Ovary (tissue), 7 donors: ENCODE measurements at regions not wholly inside any gene's neighbourhood (a gene's known extent, or its start where the extent isn't known, plus 50 kb on each side); places are given as distances from the start of the nearest gene placed in this dataset.

ENCODE experiments used
- DNase-seq, 5 donors: peaks; one replicate each; pipeline ENCODE4 v3.0.0-alpha.2; 2019 to 2020
- H3K27ac ChIP-seq, 2 donors: fragments of 200-600 bp; one replicate each; pipeline versions ENCODE4 v1.5.1 to v1.8.0; 2019 to 2022
- H3K27me3 ChIP-seq: fragments of 200-600 bp; one replicate; pipeline ENCODE4 v1.8.0; 2022
- H3K36me3 ChIP-seq: fragments of 200-600 bp; sonication (generic); one replicate; pipeline ENCODE4 v1.5.1; 2019
- H3K4me1 ChIP-seq: one replicate; pipeline ENCODE4 v1.8.1; 2013; ENCODE audit warnings: mild to moderate bottlenecking, moderate library complexity; ENCODE audit not compliant: insufficient read depth
- H3K4me3 ChIP-seq: fragments of 200-600 bp; sonication (generic); one replicate; pipeline ENCODE4 v1.5.1; 2017
- H3K9me3 ChIP-seq, 2 donors: fragments of 200-600 bp in 1 of 2; sonication (generic) in 1 of 2; one replicate each; pipeline versions ENCODE4 v1.5.1 to v1.8.1; 2013 to 2019; ENCODE audit warnings: mild to moderate bottlenecking in 1 of 2, moderate library complexity in 1 of 2
- EP300 ChIP-seq: sonication (generic); formaldehyde crosslinking; IDR thresholded peaks from one replicate; pipeline ENCODE4 v1.6.1; 2017; ENCODE audit warnings: antibody characterized with exemption
- POLR2A ChIP-seq: fragments of 450-650 bp; IDR thresholded peaks from one replicate; pipeline ENCODE4 v1.6.1; 2017; ENCODE audit warnings: antibody characterized with exemption, mild to moderate bottlenecking, moderate library complexity
- WGBS, 3 donors: extraction: QIAGEN DNeasy Blood & Tissue Kit in 1 of 3; methylation state at CpG; one replicate each; pipeline versions ENCODE4 v1.1.5 to v1.1.7; 2013 to 2017; 5-methylcytosine and 5-hydroxymethylcytosine counted together
- intact Hi-C, 4 donors: fragments of 100-400 bp; cut with DNase I; formaldehyde crosslinking; loops; one replicate each; pipeline versions ENCODE4 v1.11.0 to v1.15.1; 2022 to 2023
- TF ChIP-seq, protein P1 (sequence below), 3 donors: fragments of 450-650 bp in 2 of 3; fragments of 200-600 bp in 1 of 3; IDR thresholded peaks; one replicate each; pipeline versions ENCODE4 v1.5.1 to v1.8.0; 2016 to 2022; ENCODE audit warnings: antibody characterized with exemption in 3 of 3, mild to moderate bottlenecking in 1 of 3
- donor health status: DM: no; HTN: no; CAD: no; lungs with moderate emphysema.
- donor health status: DM: no; HTN: no; CAD: no.
- donor health status: Bipolar disorder and iron deficiency.
- donor health status: DM: no; HTN: no; CAD: no.
- donor health status: DM: yes; HTN: yes; CAD: no.

DNA sequence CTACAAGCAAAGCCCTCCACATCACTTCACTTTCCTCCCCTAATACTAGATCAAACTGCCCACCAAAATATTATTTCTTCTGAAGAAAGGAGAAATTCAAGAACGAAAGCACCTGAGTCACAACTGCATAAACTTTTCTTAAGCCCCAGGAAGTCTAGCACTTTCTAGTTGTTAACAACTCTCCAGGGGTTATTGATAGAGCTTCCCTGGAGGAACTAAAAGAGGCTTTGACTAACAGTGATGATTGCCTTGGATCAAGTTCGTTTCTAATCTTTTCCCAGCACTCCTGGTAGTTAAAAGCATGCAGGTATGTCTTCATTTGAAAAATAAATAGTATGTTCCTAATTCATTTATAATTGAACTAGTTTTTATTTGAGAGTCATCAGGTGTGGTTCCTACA is 917.0 kb downstream of the TUSC7 start:
- H3K9me3 ChIP-seq, result no peaks in the 10 kb centered on the region
- no peaks in the 10 kb centered on the region for H3K36me3 ChIP-seq
- DNase-seq, result no peak
- H3K27me3 ChIP-seq, result no peaks in the 10 kb centered on the region
- no peak overlapping the region for H3K27ac ChIP-seq
- no peak overlapping the region for H3K4me3 ChIP-seq
- intact Hi-C loops, result no loop called here
- H3K4me1 ChIP-seq, result peaks cover 2% of the 10 kb centered on the region
- TF ChIP-seq, protein P1, sequence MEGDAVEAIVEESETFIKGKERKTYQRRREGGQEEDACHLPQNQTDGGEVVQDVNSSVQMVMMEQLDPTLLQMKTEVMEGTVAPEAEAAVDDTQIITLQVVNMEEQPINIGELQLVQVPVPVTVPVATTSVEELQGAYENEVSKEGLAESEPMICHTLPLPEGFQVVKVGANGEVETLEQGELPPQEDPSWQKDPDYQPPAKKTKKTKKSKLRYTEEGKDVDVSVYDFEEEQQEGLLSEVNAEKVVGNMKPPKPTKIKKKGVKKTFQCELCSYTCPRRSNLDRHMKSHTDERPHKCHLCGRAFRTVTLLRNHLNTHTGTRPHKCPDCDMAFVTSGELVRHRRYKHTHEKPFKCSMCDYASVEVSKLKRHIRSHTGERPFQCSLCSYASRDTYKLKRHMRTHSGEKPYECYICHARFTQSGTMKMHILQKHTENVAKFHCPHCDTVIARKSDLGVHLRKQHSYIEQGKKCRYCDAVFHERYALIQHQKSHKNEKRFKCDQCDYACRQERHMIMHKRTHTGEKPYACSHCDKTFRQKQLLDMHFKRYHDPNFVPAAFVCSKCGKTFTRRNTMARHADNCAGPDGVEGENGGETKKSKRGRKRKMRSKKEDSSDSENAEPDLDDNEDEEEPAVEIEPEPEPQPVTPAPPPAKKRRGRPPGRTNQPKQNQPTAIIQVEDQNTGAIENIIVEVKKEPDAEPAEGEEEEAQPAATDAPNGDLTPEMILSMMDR (IDR thresholded peaks at IDR 0.05), result no peak
- no peak for TF ChIP-seq EP300
- no peak for TF ChIP-seq POLR2A
- WGBS, 3 donors, result 76 to 80% (median 78%) methylated on average over 2 of the region's 2 CpGs

DNA sequence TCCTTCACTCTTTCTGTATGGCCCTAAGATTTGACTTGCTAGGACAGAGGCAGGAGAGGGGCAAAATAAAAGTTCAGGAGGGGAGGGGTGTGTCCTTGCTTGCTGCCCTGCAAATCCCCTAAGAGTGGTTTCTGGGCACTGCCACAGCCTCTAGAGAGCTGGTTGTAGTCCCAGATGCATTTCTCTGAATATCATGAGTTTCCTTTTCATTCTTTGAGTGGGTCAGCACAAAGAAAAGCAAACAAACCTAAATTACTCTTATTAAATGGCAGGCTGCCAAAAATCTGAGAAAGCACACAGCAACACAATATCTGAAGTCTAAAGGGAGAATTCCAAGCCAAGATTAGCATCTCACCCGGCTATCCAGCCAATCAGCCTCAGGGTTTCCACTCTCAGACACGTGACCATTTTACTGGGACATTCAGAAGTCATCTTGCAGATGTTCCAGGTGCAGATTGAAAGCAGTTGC is 919.3 kb downstream of the TUSC7 start:
- WGBS, 3 donors, result 6 to 14% (median 7%) methylated on average over 2 of the region's 2 CpGs
- Histone ChIP-seq H3K27ac (no peak overlapping the region), H3K4me3 (no peak overlapping the region), H3K27me3 (no peaks in the 10 kb centered on the region), H3K36me3 (no peaks in the 10 kb centered on the region), H3K4me1 (peaks cover 2% of the 10 kb centered on the region), H3K9me3 (no peaks in the 10 kb centered on the region)
- no peak for DNase-seq
- TF ChIP-seq EP300 (no peak), POLR2A (no peak)
- TF ChIP-seq, protein P1 (IDR thresholded peaks at IDR 0.05), result no peak
- intact Hi-C loops, result no loop called here

DNA sequence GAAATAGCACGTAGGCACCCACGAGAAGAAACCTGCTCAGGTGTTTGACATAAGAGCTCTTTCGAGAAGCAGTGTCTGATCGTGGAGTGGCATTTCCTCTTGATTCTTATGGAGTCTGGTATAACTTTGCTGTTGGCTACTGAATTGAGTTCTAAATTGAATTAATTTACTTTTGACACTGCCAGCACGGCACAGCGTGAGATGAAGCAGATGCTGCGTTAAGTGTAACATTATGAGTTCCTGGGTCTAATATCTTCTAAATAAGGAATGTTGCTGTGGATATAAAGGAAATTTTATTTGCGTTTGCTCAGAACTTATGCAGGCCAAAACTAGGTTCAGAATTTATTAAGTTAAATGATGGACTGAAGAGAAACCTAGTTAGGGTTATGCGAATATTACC is 919.9 kb downstream of the TUSC7 start:
- Histone ChIP-seq H3K4me3 (no peak overlapping the region), H3K4me1 (peaks cover 2% of the 10 kb centered on the region), H3K9me3 (no peaks in the 10 kb centered on the region), H3K27me3 (no peaks in the 10 kb centered on the region), H3K27ac (no peak overlapping the region), H3K36me3 (no peaks in the 10 kb centered on the region)
- intact Hi-C loops, result no loop called here
- TF ChIP-seq, protein P1 (IDR thresholded peaks at IDR 0.05), result no peak
- TF ChIP-seq POLR2A (no peak), EP300 (no peak)
- whole genome bisulfite sequencing, 3 donors, result 79 to 86% (median 85%) methylated on average over 9 of the region's 9 CpGs
- DNase-seq, result no peak

DNA sequence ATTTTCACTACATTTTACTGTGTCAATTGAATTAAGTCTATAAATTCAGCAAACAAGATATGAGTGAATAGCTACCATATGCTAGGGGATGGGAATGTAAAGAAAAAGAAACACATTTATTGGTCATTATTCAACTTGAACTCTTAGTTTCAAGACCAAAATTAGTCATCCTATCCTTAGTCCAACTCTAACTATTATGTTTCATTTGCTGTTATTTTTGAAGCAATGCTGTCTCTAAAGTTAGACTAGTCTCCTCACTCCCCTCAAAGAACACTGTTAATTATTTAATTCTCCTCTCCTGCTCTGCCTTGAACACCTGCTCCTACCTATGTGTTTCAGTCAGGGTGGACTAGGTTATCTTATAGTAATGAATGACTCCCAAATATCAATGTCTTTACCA is 920.9 kb downstream of the TUSC7 start:
- H3K36me3 ChIP-seq, result no peaks in the 10 kb centered on the region
- no peaks in the 10 kb centered on the region for H3K9me3 ChIP-seq
- no peak for TF ChIP-seq POLR2A
- no peak for TF ChIP-seq EP300
- TF ChIP-seq, protein P1 (IDR thresholded peaks at IDR 0.05), result no peak
- peaks cover 2% of the 10 kb centered on the region for H3K4me1 ChIP-seq
- H3K4me3 ChIP-seq, result no peak overlapping the region
- no peak overlapping the region for H3K27ac ChIP-seq
- no peaks in the 10 kb centered on the region for H3K27me3 ChIP-seq
- no peak for DNase-seq
- intact Hi-C loops, result no loop called here

DNA sequence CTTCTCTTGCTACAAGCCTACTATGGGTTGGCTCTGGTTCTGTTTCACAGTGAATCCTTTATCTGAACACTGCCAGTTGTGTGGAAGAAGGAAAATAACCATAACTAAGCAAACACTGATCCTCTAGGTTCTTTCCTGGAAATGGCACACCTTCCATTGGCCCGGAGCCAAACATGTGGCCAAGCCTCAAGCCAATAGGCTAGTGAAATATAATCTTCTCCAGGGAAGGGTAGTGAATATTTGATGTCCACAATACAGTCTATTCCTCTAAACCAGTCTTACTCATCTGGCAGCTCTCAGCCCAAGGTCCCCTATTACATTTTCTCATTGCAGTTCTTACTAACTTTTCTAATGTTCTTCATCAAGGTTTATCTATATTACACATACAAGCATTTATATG is 921.3 kb downstream of the TUSC7 start:
- intact Hi-C loops, result no loop called here
- 82 to 86% (median 86%) methylated on average over 1 of the region's 1 CpG for WGBS, 3 donors
- no peaks in the 10 kb centered on the region for H3K27me3 ChIP-seq
- TF ChIP-seq EP300, result no peak
- TF ChIP-seq POLR2A, result no peak
- TF ChIP-seq, protein P1 (IDR thresholded peaks at IDR 0.05), result no peak
- H3K4me1 ChIP-seq, result peaks cover 2% of the 10 kb centered on the region
- DNase-seq, result no peak
- no peak overlapping the region for H3K27ac ChIP-seq
- H3K4me3 ChIP-seq, result no peak overlapping the region
- no peaks in the 10 kb centered on the region for H3K9me3 ChIP-seq
- H3K36me3 ChIP-seq, result no peaks in the 10 kb centered on the region
